GM10847 (cell line): ENCODE measurements at regions not wholly inside any gene's neighbourhood (a gene's known extent, or its start where the extent isn't known, plus 50 kb on each side); places are given as distances from the start of the nearest gene placed in this dataset.

Experiments used
- POLR2A ChIP-seq: IDR thresholded peaks from 2 replicates; pipeline ENCODE4 v1.6.1; 2011; ENCODE audit not compliant: insufficient read length; ENCODE audit errors: extremely low read depth

- TF ChIP-seq POLR2A: no peak
These were observed 421.4 kb downstream of the SHQ1 start for GRCh38 chr3:72426618-72427397.

GRCh38 chr3:72423643-72424042 is 424.6 kb downstream of the SHQ1 start:
- no peak for TF ChIP-seq POLR2A

- no peak for TF ChIP-seq POLR2A
These were observed 426.5 kb downstream of the SHQ1 start for GRCh38 chr3:72421786-72422185.

GRCh38 chr3:72421126-72421525 is 427.1 kb downstream of the SHQ1 start:
- TF ChIP-seq POLR2A: no peak

- TF ChIP-seq POLR2A: no peak
These were observed 429.4 kb downstream of the SHQ1 start for GRCh38 chr3:72418856-72419255.

GRCh38 chr3:72418244-72418643 is 430.0 kb downstream of the SHQ1 start:
- no peak for TF ChIP-seq POLR2A

GRCh38 chr3:72414481-72415016 is 433.7 kb downstream of the SHQ1 start:
- TF ChIP-seq POLR2A: no peak

GRCh38 chr3:72413228-72413627 is 435.0 kb downstream of the SHQ1 start:
- no peak for TF ChIP-seq POLR2A

GRCh38 chr3:72412340-72412956 is 435.8 kb downstream of the SHQ1 start:
- TF ChIP-seq POLR2A: no peak

- no peak for TF ChIP-seq POLR2A
These were observed 436.4 kb downstream of the SHQ1 start for GRCh38 chr3:72411843-72412242.

GRCh38 chr3:72411126-72411525 is 437.1 kb downstream of the SHQ1 start:
- no peak for TF ChIP-seq POLR2A

GRCh38 chr3:72408983-72409779 is 439.1 kb downstream of the SHQ1 start:
- no peak for TF ChIP-seq POLR2A

GRCh38 chr3:72407766-72408165 is 440.5 kb downstream of the SHQ1 start:
- TF ChIP-seq POLR2A: no peak

GRCh38 chr3:72405943-72406566 is 442.2 kb downstream of the SHQ1 start:
- TF ChIP-seq POLR2A: no peak

- no peak for TF ChIP-seq POLR2A
These were observed 447.2 kb downstream of the SHQ1 start for GRCh38 chr3:72401005-72401545.
